A673 (cell line): ENCODE measurements at regions not wholly inside any gene's neighbourhood (a gene's known extent, or its start where the extent isn't known, plus 50 kb on each side); places are given as distances from the start of the nearest gene placed in this dataset.

Experiments
- BruUV-seq: library from RNA; stranded (reverse); fragments of 400-500 nt; replicated peaks from 2 replicates; lab custom pipeline; 2021; lab: Mats Ljungman, UMichigan
- CTCF ChIA-PET: fragments of 300-600 bp; sonication (Branson Sonifier 250); formaldehyde crosslinking; loops from one replicate; lab custom pipeline; 2022; ENCODE audit warnings: antibody characterized with exemption; lab: Charles Lee
- POLR2A ChIA-PET: fragments of 300-600 bp; sonication (Branson Sonifier 250); formaldehyde crosslinking; loops from one replicate; lab custom pipeline; 2022; ENCODE audit warnings: antibody characterized with exemption; ENCODE audit not compliant: low non-redundant PET; lab: Charles Lee
- DNase-seq: peaks from one replicate; pipeline ENCODE4 v3.0.0-alpha.2; 2015; ENCODE audit warnings: low spot score
- H3K27ac ChIP-seq: fragments of 200-600 bp; sonication (generic); 2 replicates; pipeline ENCODE4 v1.5.1; 2016; ENCODE audit warnings: mixed run types, low read depth, mild to moderate bottlenecking, mixed read lengths, antibody characterized with exemption, low read length; ENCODE audit not compliant: poor library complexity, severe bottlenecking
- H3K27me3 ChIP-seq: fragments of 200-600 bp; sonication (generic); replicated peaks from 2 replicates; pipeline ENCODE4 v1.6.1; 2017; ENCODE audit warnings: mixed run types, low read depth, mild to moderate bottlenecking, mixed read lengths, antibody characterized with exemption, low read length; ENCODE audit not compliant: insufficient read depth, poor library complexity
- H3K36me3 ChIP-seq: fragments of 200-600 bp; sonication (generic); 2 replicates; pipeline ENCODE4 v1.6.1; 2016; ENCODE audit warnings: mixed run types, mild to moderate bottlenecking, mixed read lengths, antibody characterized with exemption, low read length; ENCODE audit not compliant: insufficient read depth, poor library complexity, severe bottlenecking
- H3K4me1 ChIP-seq: fragments of 200-600 bp; sonication (generic); 2 replicates; pipeline ENCODE4 v1.6.1; 2017; ENCODE audit warnings: mixed run types, mild to moderate bottlenecking, mixed read lengths, antibody characterized with exemption, low read length; ENCODE audit not compliant: insufficient read depth, poor library complexity, severe bottlenecking
- H3K4me3 ChIP-seq: fragments of 200-600 bp; sonication (generic); 2 replicates; pipeline ENCODE4 v1.5.1; 2016; ENCODE audit warnings: low read depth, mixed run types, mild to moderate bottlenecking, mixed read lengths, low read length; ENCODE audit not compliant: poor library complexity, severe bottlenecking
- H3K9me3 ChIP-seq: fragments of 200-600 bp; sonication (generic); 2 replicates; pipeline ENCODE4 v1.6.1; 2016; ENCODE audit warnings: mixed run types, low read depth, mild to moderate bottlenecking, mixed read lengths, antibody characterized with exemption, low read length; ENCODE audit not compliant: poor library complexity, severe bottlenecking
- CTCF ChIP-seq: fragments of 300-800, 200-600 bp; sonication (generic); conservative IDR thresholded peaks from 2 replicates; pipeline ENCODE4 v1.5.1; 2017; ENCODE audit warnings: low read depth, mild to moderate bottlenecking, antibody characterized with exemption, low read length, moderate library complexity, mixed read lengths
- EZH2 ChIP-seq: fragments of 200-600 bp; sonication (generic); IDR thresholded peaks from 2 replicates; pipeline ENCODE4 v1.6.1; 2017; ENCODE audit warnings: borderline replicate concordance, low read depth, mild to moderate bottlenecking, mixed read lengths, antibody characterized with exemption, low read length; ENCODE audit not compliant: poor library complexity, severe bottlenecking
- intact Hi-C: fragments of 100-400 bp; cut with micrococcal nuclease; formaldehyde crosslinking; loops from one replicate; pipeline ENCODE4 v1.10.0; 2022; ENCODE audit not compliant: unreplicated experiment

DNA sequence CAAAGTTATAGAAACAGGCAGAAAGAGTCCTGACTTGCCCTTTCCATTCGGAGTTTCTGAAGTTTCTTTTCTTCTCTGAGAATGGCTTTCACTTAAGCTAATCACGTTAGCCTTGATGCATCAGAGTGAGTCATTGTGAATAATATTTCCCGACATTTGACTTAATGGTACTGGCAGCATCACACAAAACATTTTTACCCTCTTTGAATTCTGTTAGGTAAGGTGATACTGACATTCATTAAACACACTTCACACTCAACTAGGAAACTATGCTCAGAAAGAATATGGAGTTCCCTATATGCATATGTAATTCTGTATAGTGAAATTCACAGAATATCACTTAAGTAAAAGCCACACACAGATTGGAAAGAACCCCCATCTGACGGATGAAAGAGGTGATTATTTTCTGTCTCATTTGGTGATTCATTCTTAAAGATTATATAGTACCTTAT, 120.8 kb upstream of the ARHGAP20 start:
- TF ChIP-seq CTCF, result no peak
- intact Hi-C loops, result no loop called here
- Histone ChIP-seq H3K4me1 (peaks cover 12% of the 10 kb centered on the region), H3K27ac (no peak overlapping the region), H3K4me3 (no peak overlapping the region), H3K9me3 (no peaks in the 10 kb centered on the region), H3K36me3 (no peaks in the 10 kb centered on the region), H3K27me3 (no peaks in the 10 kb centered on the region)
- POLR2A ChIA-PET, result no interaction called here
- peak; percentile 37 for DNase-seq
- BruUV-seq, result no TSS peak
- CTCF ChIA-PET, result no interaction called here

- BruUV-seq, result no TSS peak
- H3K4me3 ChIP-seq, result no peak overlapping the region
- no peak overlapping the region for H3K27ac ChIP-seq
- peaks cover 8% of the 10 kb centered on the region for H3K4me1 ChIP-seq
- CTCF ChIA-PET, result no interaction called here
- no peak for DNase-seq
- H3K36me3 ChIP-seq, result no peaks in the 10 kb centered on the region
- intact Hi-C loops, result no loop called here
- H3K27me3 ChIP-seq, result no peaks in the 10 kb centered on the region
- TF ChIP-seq EZH2 (no peak), CTCF (no peak)
- POLR2A ChIA-PET, result no interaction called here
- no peaks in the 10 kb centered on the region for H3K9me3 ChIP-seq
Observed at GRCh38 chr11:110832539-110832938, 120.3 kb upstream of the ARHGAP20 start.

- POLR2A ChIA-PET, result no interaction called here
- intact Hi-C loops, result no loop called here
- CTCF ChIA-PET, result no interaction called here
- Histone ChIP-seq H3K27me3 (no peaks in the 10 kb centered on the region), H3K9me3 (no peaks in the 10 kb centered on the region), H3K27ac (no peak overlapping the region), H3K4me3 (no peak overlapping the region), H3K4me1 (peaks cover 4% of the 10 kb centered on the region), H3K36me3 (no peaks in the 10 kb centered on the region)
- no TSS peak for BruUV-seq
- DNase-seq, result no peak
- TF ChIP-seq EZH2 (no peak), CTCF (no peak)
Observed at GRCh38 chr11:110832080-110832479, 119.8 kb upstream of the ARHGAP20 start.
